GM19372 (cell line): ENCODE measurements at regions not wholly inside any gene's neighbourhood (a gene's known extent, or its start where the extent isn't known, plus 50 kb on each side); places are given as distances from the start of the nearest gene placed in this dataset.

Source experiments
- ATAC-seq: cut with Tn5 transposase; IDR thresholded peaks from one replicate; pipeline ENCODE4 v1.9.1; 2021; ENCODE audit warnings: mild to moderate bottlenecking, low read depth, moderate library complexity; ENCODE audit not compliant: unreplicated experiment

- ATAC-seq = no peak
Measured at GRCh38 chr3:143206955-143207337, 87.4 kb downstream of the CHST2 start.

GRCh38 chr3:143207338-143207961 is 87.9 kb downstream of the CHST2 start:
- ATAC-seq = no peak

GRCh38 chr3:143208976-143209714 is 89.6 kb downstream of the CHST2 start:
- no peak for ATAC-seq

- no peak for ATAC-seq
Measured at GRCh38 chr3:143209715-143210059, 90.1 kb downstream of the CHST2 start.

DNA sequence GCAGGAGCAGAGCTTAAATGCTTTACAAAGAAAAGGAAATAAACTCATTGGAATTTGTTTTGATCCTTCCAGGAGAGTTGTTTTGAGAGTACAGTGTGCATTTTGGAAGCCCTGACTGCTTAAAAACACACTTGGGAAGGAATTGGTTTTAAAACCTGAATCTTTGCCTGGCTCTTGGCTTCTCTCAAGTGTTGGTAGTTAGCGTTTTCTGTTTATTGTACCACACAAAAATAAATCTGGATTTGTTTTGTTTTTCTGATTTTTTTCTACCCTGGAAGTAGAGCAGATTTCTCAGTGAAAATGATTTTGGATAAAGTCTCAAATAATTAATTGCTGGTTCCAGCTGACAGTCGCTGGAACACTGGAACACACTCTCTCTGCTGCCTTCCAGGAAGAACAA is 90.6 kb downstream of the CHST2 start:
- no peak for ATAC-seq

DNA sequence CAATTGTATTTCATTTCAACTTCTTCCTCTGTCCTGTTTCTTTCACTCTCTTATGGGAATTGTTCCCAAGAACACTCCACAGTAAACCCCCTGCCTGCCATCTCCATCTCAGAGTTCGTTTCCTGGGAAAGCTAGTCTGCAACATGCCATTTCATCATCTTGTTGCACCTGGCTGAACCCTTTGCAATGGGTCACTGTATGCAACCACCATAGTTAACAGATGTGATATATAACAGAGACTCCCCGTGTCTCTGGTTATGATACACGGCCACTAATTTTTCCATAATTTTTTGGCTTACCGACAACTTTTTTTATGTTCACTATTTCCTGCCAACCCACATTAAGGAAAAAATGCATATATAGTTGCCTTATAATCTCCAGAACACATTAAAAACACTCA is 95.5 kb downstream of the CHST2 start:
- ATAC-seq = no peak
